ENCODE measurements at regions not wholly inside any gene's neighbourhood (a gene's known extent, or its start where the extent isn't known, plus 50 kb on each side); places are given as distances from the start of the nearest gene placed in this dataset.

- ChIA-PET POLR2A (no interaction called here), CTCF (no interaction called here)
- Mint-ChIP-seq H3K36me3 (ENCODE audit: insufficient read depth, unreplicated experiment) (no peaks in the 10 kb centered on the region), H3K27me3 (ENCODE audit: insufficient read depth, unreplicated experiment) (no peaks in the 10 kb centered on the region), H3K4me1 (ENCODE audit: insufficient read depth, unreplicated experiment) (peaks cover 15% of the 10 kb centered on the region), H3K9me3 (ENCODE audit: unreplicated experiment) (no peaks in the 10 kb centered on the region), H3K27ac (ENCODE audit: low read depth, unreplicated experiment) (no peak overlapping the region), H3K4me3 (ENCODE audit: unreplicated experiment) (no peak overlapping the region)
- no TSS peak for BruUV-seq (replicated peaks)
- intact Hi-C loops (cut with micrococcal nuclease), result no loop called here
- no peak for DNase-seq (ENCODE audit: unreplicated experiment)
- TF ChIP-seq, protein P1, sequence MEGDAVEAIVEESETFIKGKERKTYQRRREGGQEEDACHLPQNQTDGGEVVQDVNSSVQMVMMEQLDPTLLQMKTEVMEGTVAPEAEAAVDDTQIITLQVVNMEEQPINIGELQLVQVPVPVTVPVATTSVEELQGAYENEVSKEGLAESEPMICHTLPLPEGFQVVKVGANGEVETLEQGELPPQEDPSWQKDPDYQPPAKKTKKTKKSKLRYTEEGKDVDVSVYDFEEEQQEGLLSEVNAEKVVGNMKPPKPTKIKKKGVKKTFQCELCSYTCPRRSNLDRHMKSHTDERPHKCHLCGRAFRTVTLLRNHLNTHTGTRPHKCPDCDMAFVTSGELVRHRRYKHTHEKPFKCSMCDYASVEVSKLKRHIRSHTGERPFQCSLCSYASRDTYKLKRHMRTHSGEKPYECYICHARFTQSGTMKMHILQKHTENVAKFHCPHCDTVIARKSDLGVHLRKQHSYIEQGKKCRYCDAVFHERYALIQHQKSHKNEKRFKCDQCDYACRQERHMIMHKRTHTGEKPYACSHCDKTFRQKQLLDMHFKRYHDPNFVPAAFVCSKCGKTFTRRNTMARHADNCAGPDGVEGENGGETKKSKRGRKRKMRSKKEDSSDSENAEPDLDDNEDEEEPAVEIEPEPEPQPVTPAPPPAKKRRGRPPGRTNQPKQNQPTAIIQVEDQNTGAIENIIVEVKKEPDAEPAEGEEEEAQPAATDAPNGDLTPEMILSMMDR (IDR thresholded peaks at IDR 0.05; ENCODE audit: unreplicated experiment), result no peak
Measured at GRCh38 chr15:62568004-62568403, 402.9 kb upstream of the C2CD4B start.

DNA sequence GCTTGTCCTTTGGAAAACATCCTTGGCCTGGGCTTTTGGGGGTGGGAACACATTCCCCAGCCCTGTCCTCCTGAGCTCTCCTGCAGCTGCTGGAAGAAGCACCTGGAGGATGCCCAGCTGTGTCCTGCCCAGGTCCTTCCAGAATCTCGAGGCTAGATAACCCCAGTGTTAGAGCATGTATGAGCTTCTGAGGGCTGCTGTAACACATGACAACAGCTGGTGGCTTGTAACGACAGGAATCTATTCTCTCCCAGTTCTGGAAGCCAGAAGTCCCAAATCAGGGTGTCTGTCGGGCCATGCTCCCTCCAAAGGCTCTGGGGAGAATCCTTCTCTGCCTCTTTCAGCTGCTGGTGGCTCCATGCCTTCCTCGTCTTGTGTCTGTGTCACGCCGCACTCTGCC is 403.6 kb upstream of the C2CD4B start:
- peaks cover 15% of the 10 kb centered on the region for H3K4me1 Mint-ChIP-seq (ENCODE audit: insufficient read depth, unreplicated experiment)
- ChIA-PET POLR2A (no interaction called here), CTCF (interaction anchor here (1.7 kb wide), 1 partner anchor 24 kb away, joined by 6 read pairs; no protein-coding TSS in a partner anchor)
- DNase-seq (ENCODE audit: unreplicated experiment), result no peak
- H3K36me3 Mint-ChIP-seq (ENCODE audit: insufficient read depth, unreplicated experiment), result no peaks in the 10 kb centered on the region
- intact Hi-C loops (cut with micrococcal nuclease), result no loop called here
- BruUV-seq (replicated peaks), result no TSS peak
- no peak overlapping the region for H3K27ac Mint-ChIP-seq (ENCODE audit: low read depth, unreplicated experiment)
- TF ChIP-seq, protein P1 (IDR thresholded peaks at IDR 0.05; ENCODE audit: unreplicated experiment), result no peak
- H3K4me3 Mint-ChIP-seq (ENCODE audit: unreplicated experiment), result no peak overlapping the region
- no peaks in the 10 kb centered on the region for H3K27me3 Mint-ChIP-seq (ENCODE audit: insufficient read depth, unreplicated experiment)
- no peaks in the 10 kb centered on the region for H3K9me3 Mint-ChIP-seq (ENCODE audit: unreplicated experiment)

GRCh38 chr15:62569460-62570404 is 404.6 kb upstream of the C2CD4B start:
- no peaks in the 10 kb centered on the region for H3K9me3 Mint-ChIP-seq (ENCODE audit: unreplicated experiment)
- no peaks in the 10 kb centered on the region for H3K27me3 Mint-ChIP-seq (ENCODE audit: insufficient read depth, unreplicated experiment)
- peak overlapping the region; percentile 28 for H3K27ac Mint-ChIP-seq (ENCODE audit: low read depth, unreplicated experiment)
- DNase-seq (ENCODE audit: unreplicated experiment), result peak; percentile 68
- ChIA-PET CTCF (interaction anchor here (1.4 to 1.7 kb wide), 2 partner anchors 20 to 25 kb away, joined by 5 to 6 read pairs; no protein-coding TSS in a partner anchor), POLR2A (interaction anchor here (0.7 kb wide), 1 partner anchor 34 kb away, joined by 3 read pairs; no protein-coding TSS in a partner anchor)
- H3K4me3 Mint-ChIP-seq (ENCODE audit: unreplicated experiment), result no peak overlapping the region
- H3K4me1 Mint-ChIP-seq (ENCODE audit: insufficient read depth, unreplicated experiment), result peaks cover 15% of the 10 kb centered on the region
- no TSS peak for BruUV-seq (replicated peaks)
- no peaks in the 10 kb centered on the region for H3K36me3 Mint-ChIP-seq (ENCODE audit: insufficient read depth, unreplicated experiment)
- TF ChIP-seq, protein P1 (IDR thresholded peaks at IDR 0.05; ENCODE audit: unreplicated experiment), result no peak
- intact Hi-C loops (cut with micrococcal nuclease), result no loop called here

- no peak overlapping the region for H3K4me3 Mint-ChIP-seq (ENCODE audit: unreplicated experiment)
- no peaks in the 10 kb centered on the region for H3K9me3 Mint-ChIP-seq (ENCODE audit: unreplicated experiment)
- H3K36me3 Mint-ChIP-seq (ENCODE audit: insufficient read depth, unreplicated experiment), result no peaks in the 10 kb centered on the region
- no peak overlapping the region for H3K27ac Mint-ChIP-seq (ENCODE audit: low read depth, unreplicated experiment)
- intact Hi-C loops (cut with micrococcal nuclease), result no loop called here
- no peaks in the 10 kb centered on the region for H3K27me3 Mint-ChIP-seq (ENCODE audit: insufficient read depth, unreplicated experiment)
- ChIA-PET POLR2A (interaction anchor here (0.7 kb wide), 1 partner anchor 23 kb away, joined by 3 read pairs; no protein-coding TSS in a partner anchor), CTCF (interaction anchor here (1.4 kb wide), 1 partner anchor 21 kb away, joined by 5 read pairs; no protein-coding TSS in a partner anchor)
- no peak for DNase-seq (ENCODE audit: unreplicated experiment)
- peaks cover 15% of the 10 kb centered on the region for H3K4me1 Mint-ChIP-seq (ENCODE audit: insufficient read depth, unreplicated experiment)
- TF ChIP-seq, protein P1 (IDR thresholded peaks at IDR 0.05; ENCODE audit: unreplicated experiment), result no peak
- no TSS peak for BruUV-seq (replicated peaks)
Measured at GRCh38 chr15:62570405-62570783, 405.3 kb upstream of the C2CD4B start.
